ENCODE measurements at regions not wholly inside any gene's neighbourhood (a gene's known extent, or its start where the extent isn't known, plus 50 kb on each side); places are given as distances from the start of the nearest gene placed in this dataset.

DNA sequence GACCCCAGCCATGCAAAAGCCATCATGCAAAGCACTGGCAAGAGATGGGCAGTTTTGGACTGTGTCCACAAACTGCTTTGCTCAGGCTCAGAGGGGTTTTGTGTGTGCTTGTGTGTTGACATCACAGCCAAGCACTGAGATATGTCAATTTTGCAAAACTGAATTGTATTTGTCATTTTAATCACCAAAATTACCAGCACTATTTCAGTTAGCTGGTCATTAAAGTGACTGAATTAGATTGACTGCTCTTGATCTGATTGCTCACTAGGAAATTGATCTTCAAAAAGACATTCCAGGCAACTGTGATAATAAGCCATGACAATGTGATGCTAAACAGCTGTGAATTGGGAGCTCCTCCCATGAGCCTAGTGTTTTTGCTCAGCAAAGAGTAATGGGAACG, 337.3 kb upstream of the GNPDA2 start:
- TF ChIP-seq FOXM1 (IDR thresholded peaks at IDR 0.05; ENCODE audit: borderline replicate concordance, low read depth) (no peak), TCF12 (IDR thresholded peaks at IDR 0.05; ENCODE audit: low read depth) (no peak), TAF1 (IDR thresholded peaks at IDR 0.05; ENCODE audit: low read depth) (no peak), EP300 (IDR thresholded peaks at IDR 0.05; ENCODE audit: borderline replicate concordance) (no peak), RAD21 (IDR thresholded peaks at IDR 0.05; ENCODE audit: low read depth) (no peak)
- TF ChIP-seq, protein P1, sequence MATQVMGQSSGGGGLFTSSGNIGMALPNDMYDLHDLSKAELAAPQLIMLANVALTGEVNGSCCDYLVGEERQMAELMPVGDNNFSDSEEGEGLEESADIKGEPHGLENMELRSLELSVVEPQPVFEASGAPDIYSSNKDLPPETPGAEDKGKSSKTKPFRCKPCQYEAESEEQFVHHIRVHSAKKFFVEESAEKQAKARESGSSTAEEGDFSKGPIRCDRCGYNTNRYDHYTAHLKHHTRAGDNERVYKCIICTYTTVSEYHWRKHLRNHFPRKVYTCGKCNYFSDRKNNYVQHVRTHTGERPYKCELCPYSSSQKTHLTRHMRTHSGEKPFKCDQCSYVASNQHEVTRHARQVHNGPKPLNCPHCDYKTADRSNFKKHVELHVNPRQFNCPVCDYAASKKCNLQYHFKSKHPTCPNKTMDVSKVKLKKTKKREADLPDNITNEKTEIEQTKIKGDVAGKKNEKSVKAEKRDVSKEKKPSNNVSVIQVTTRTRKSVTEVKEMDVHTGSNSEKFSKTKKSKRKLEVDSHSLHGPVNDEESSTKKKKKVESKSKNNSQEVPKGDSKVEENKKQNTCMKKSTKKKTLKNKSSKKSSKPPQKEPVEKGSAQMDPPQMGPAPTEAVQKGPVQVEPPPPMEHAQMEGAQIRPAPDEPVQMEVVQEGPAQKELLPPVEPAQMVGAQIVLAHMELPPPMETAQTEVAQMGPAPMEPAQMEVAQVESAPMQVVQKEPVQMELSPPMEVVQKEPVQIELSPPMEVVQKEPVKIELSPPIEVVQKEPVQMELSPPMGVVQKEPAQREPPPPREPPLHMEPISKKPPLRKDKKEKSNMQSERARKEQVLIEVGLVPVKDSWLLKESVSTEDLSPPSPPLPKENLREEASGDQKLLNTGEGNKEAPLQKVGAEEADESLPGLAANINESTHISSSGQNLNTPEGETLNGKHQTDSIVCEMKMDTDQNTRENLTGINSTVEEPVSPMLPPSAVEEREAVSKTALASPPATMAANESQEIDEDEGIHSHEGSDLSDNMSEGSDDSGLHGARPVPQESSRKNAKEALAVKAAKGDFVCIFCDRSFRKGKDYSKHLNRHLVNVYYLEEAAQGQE (IDR thresholded peaks at IDR 0.05; ENCODE audit: low read depth): no peak

Data from Ishikawa (cell line).